ENCODE measurements at regions not wholly inside any gene's neighbourhood (a gene's known extent, or its start where the extent isn't known, plus 50 kb on each side); places are given as distances from the start of the nearest gene placed in this dataset.
"Not testable (repeated sequence)": the region's sequence is repeated elsewhere in the genome, so short reads cannot be mapped to it uniquely, and the experiment has no call there.

GRCh38 chr11:92027136-92027535 is 197.5 kb upstream of the FAT3 start:
- not testable (repeated sequence) for DNase-seq (ENCODE audit: low read depth in 2 of 2)

GRCh38 chr11:92026664-92027063 is 198.0 kb upstream of the FAT3 start:
- no peak for DNase-seq (ENCODE audit: low read depth in 2 of 2)

- no peak for DNase-seq (ENCODE audit: low read depth in 2 of 2)
These were observed 199.8 kb upstream of the FAT3 start for GRCh38 chr11:92024788-92025187.

- no peak for DNase-seq (ENCODE audit: low read depth in 2 of 2)
These were observed 202.1 kb upstream of the FAT3 start for GRCh38 chr11:92022499-92022898.

GRCh38 chr11:92018332-92018731 is 206.3 kb upstream of the FAT3 start:
- DNase-seq (ENCODE audit: low read depth in 2 of 2) = no peak

- no peak for DNase-seq (ENCODE audit: low read depth in 2 of 2)
These were observed 216.4 kb upstream of the FAT3 start for GRCh38 chr11:92008249-92008648.

GRCh38 chr11:92002568-92002967 is 222.1 kb upstream of the FAT3 start:
- no peak for DNase-seq (ENCODE audit: low read depth in 2 of 2)

GRCh38 chr11:91998481-91998880 is 226.1 kb upstream of the FAT3 start:
- no peak for DNase-seq (ENCODE audit: low read depth in 2 of 2)

- no peak for DNase-seq (ENCODE audit: low read depth in 2 of 2)
These were observed 227.4 kb upstream of the FAT3 start for GRCh38 chr11:91997226-91997625.

- DNase-seq (ENCODE audit: low read depth in 2 of 2) = no peak
These were observed 228.1 kb upstream of the FAT3 start for GRCh38 chr11:91996526-91996925.

- DNase-seq (ENCODE audit: low read depth in 2 of 2) = not testable (repeated sequence)
These were observed 236.2 kb upstream of the FAT3 start for GRCh38 chr11:91988443-91988842.

- no peak for DNase-seq (ENCODE audit: low read depth in 2 of 2)
These were observed 238.4 kb upstream of the FAT3 start for GRCh38 chr11:91986218-91986617.

GRCh38 chr11:91984033-91984584 is 240.5 kb upstream of the FAT3 start:
- no peak for DNase-seq (ENCODE audit: low read depth in 2 of 2)

GRCh38 chr11:91981995-91982394 is 242.6 kb upstream of the FAT3 start:
- no peak for DNase-seq (ENCODE audit: low read depth in 2 of 2)

- DNase-seq (ENCODE audit: low read depth in 2 of 2) = no peak
These were observed 244.8 kb upstream of the FAT3 start for GRCh38 chr11:91979775-91980174.

- no peak for DNase-seq (ENCODE audit: low read depth in 2 of 2)
These were observed 245.9 kb upstream of the FAT3 start for GRCh38 chr11:91978747-91979146.

GRCh38 chr11:91972665-91973266 is 251.9 kb upstream of the FAT3 start:
- no peak for DNase-seq (ENCODE audit: low read depth in 2 of 2)

GRCh38 chr11:91970624-91971023 is 254.0 kb upstream of the FAT3 start:
- no peak for DNase-seq (ENCODE audit: low read depth in 2 of 2)

GRCh38 chr11:91969486-91969885 is 255.1 kb upstream of the FAT3 start:
- no peak for DNase-seq (ENCODE audit: low read depth in 2 of 2)

- no peak for DNase-seq (ENCODE audit: low read depth in 2 of 2)
These were observed 256.9 kb upstream of the FAT3 start for GRCh38 chr11:91967691-91968045.

GRCh38 chr11:91967026-91967690 is 257.5 kb upstream of the FAT3 start:
- no peak for DNase-seq (ENCODE audit: low read depth in 2 of 2)

GRCh38 chr11:91966368-91966767 is 258.2 kb upstream of the FAT3 start:
- no peak for DNase-seq (ENCODE audit: low read depth in 2 of 2)

GRCh38 chr11:91960770-91961169 is 263.8 kb upstream of the FAT3 start:
- no peak for DNase-seq (ENCODE audit: low read depth in 2 of 2)

- no peak for DNase-seq (ENCODE audit: low read depth in 2 of 2)
These were observed 265.2 kb upstream of the FAT3 start for GRCh38 chr11:91959411-91959810.

Data from stimulated activated CD4-positive, alpha-beta T cell treated with anti-CD3 and anti-CD28 coated beads, Interleukin-4, amount 100 ng/mL, for 48 hours (primary cell).